ENCODE measurements at regions not wholly inside any gene's neighbourhood (a gene's known extent, or its start where the extent isn't known, plus 50 kb on each side); places are given as distances from the start of the nearest gene placed in this dataset.

- no peaks in the 10 kb centered on the region for H3K4me1 ChIP-seq (ENCODE audit: control insufficient read depth in 4 of 4, insufficient read depth in 4 of 4, low read length in 3 of 4)
- no peak overlapping the region for H3K27ac ChIP-seq (ENCODE audit: low read depth in 1 of 2, low read length in 2 of 2)
- no peak for DNase-seq (ENCODE audit: low spot score)
- TF ChIP-seq REST (IDR thresholded peaks at IDR 0.05) = no peak
- no peak for TF ChIP-seq ZBTB33 (IDR thresholded peaks at IDR 0.05)
- TF ChIP-seq CTCF (IDR thresholded peaks at IDR 0.05; ENCODE audit: low read depth, low read length, missing input control) = no peak
- TF ChIP-seq SP1 (IDR thresholded peaks at IDR 0.05) = no peak
- no peak for TF ChIP-seq TAF1 (conservative IDR thresholded peaks at IDR 0.05)
- TF ChIP-seq NR2F2 (IDR thresholded peaks at IDR 0.05) = no peak
- no peak for TF ChIP-seq GABPA (IDR thresholded peaks at IDR 0.05 in 1 of 2, conservative IDR thresholded peaks at IDR 0.05 in 1 of 2)
- no peak for TF ChIP-seq RXRA (IDR thresholded peaks at IDR 0.05)
- TF ChIP-seq ATF3 (IDR thresholded peaks at IDR 0.05) = no peak
- TF ChIP-seq FOXA1 (IDR thresholded peaks at IDR 0.05) = no peak
- TF ChIP-seq HNF4G (IDR thresholded peaks at IDR 0.05) = no peak
- 52% methylated on average over 3 of the region's 3 CpGs for WGBS
- H3K36me3 ChIP-seq (ENCODE audit: control insufficient read depth in 4 of 4, insufficient read depth in 3 of 4, low read depth in 1 of 4, low read length in 3 of 4) = no peaks in the 10 kb centered on the region
- H3K9ac ChIP-seq (ENCODE audit: low read depth in 1 of 2, low read length in 2 of 2) = no peak overlapping the region
- peaks cover 0 to 5% (median 0%) of the 10 kb centered on the region in 4 donors for H3K27me3 ChIP-seq (ENCODE audit: control insufficient read depth in 4 of 4, insufficient read depth in 4 of 4, low read length in 3 of 4)
- peaks cover 0 to 2% (median under 1%) of the 10 kb centered on the region in 4 donors for H3K9me3 ChIP-seq (ENCODE audit: control insufficient read depth in 4 of 4, low read length in 3 of 4)
- no peak overlapping the region for H3K4me3 ChIP-seq (ENCODE audit: low read depth in 1 of 3, low read length in 3 of 3)
Observed at GRCh38 chr20:52518735-52519134, 327.2 kb upstream of the ZFP64 start.

- 60% methylated on average over 2 of the region's 2 CpGs for WGBS
- TF ChIP-seq TAF1 (conservative IDR thresholded peaks at IDR 0.05) (no peak), EGR1 (IDR thresholded peaks at IDR 0.05; ENCODE audit: low read depth in 2 of 2) (no peak), HNF4G (IDR thresholded peaks at IDR 0.05) (no peak), ZBTB33 (IDR thresholded peaks at IDR 0.05) (no peak), REST (IDR thresholded peaks at IDR 0.05) (no peak), FOXA2 (IDR thresholded peaks at IDR 0.05) (no peak), HNF4A (conservative IDR thresholded peaks at IDR 0.05) (no peak), CTCF (IDR thresholded peaks at IDR 0.05; ENCODE audit: low read depth, low read length, missing input control) (no peak), GABPA (IDR thresholded peaks at IDR 0.05 in 1 of 2, conservative IDR thresholded peaks at IDR 0.05 in 1 of 2) (no peak), YY1 (IDR thresholded peaks at IDR 0.05) (no peak)
- no peaks in the 10 kb centered on the region for H3K36me3 ChIP-seq (ENCODE audit: control insufficient read depth in 4 of 4, insufficient read depth in 3 of 4, low read depth in 1 of 4, low read length in 3 of 4)
- DNase-seq (ENCODE audit: low spot score) = no peak
- no peak overlapping the region for H3K4me3 ChIP-seq (ENCODE audit: low read depth in 1 of 3, low read length in 3 of 3)
- H3K9ac ChIP-seq (ENCODE audit: low read depth in 1 of 2, low read length in 2 of 2) = no peak overlapping the region
- H3K9me3 ChIP-seq (ENCODE audit: control insufficient read depth in 4 of 4, low read length in 3 of 4) = peaks cover 0 to 2% (median 0%) of the 10 kb centered on the region in 4 donors
- H3K4me1 ChIP-seq (ENCODE audit: control insufficient read depth in 4 of 4, insufficient read depth in 4 of 4, low read length in 3 of 4) = no peaks in the 10 kb centered on the region
- H3K27me3 ChIP-seq (ENCODE audit: control insufficient read depth in 4 of 4, insufficient read depth in 4 of 4, low read length in 3 of 4) = peaks cover 0 to 5% (median 0%) of the 10 kb centered on the region in 4 donors
- H3K27ac ChIP-seq (ENCODE audit: low read depth in 1 of 2, low read length in 2 of 2) = no peak overlapping the region
Observed at GRCh38 chr20:52515877-52516276, 324.3 kb upstream of the ZFP64 start.
